GM12892 (cell line): ENCODE measurements at regions not wholly inside any gene's neighbourhood (a gene's known extent, or its start where the extent isn't known, plus 50 kb on each side); places are given as distances from the start of the nearest gene placed in this dataset.

Source experiments
- DNase-seq: peaks from one replicate; pipeline ENCODE4 v3.0.0; 2011; ENCODE audit not compliant: insufficient read length
- FAIRE-seq: peaks from 2 replicates; lab custom pipeline; 2011; peaks lifted over from hg19 to GRCh38; lab: Jason Lieb, UNC
- POLR2A ChIP-seq: IDR thresholded peaks from 2 replicates; pipeline ENCODE4 v1.6.1; 2011; ENCODE audit warnings: low read depth, low read length, control low read depth
- POLR2AphosphoS5 ChIP-seq: IDR thresholded peaks from 2 replicates; pipeline ENCODE4 v1.6.1; 2011; ENCODE audit warnings: low read depth, low read length, control low read depth
- TAF1 ChIP-seq: IDR thresholded peaks from 2 replicates; pipeline ENCODE4 v1.6.1; 2011; ENCODE audit warnings: low read depth, mild to moderate bottlenecking, control low read depth, low read length, borderline replicate concordance

- no peak for TF ChIP-seq TAF1
- TF ChIP-seq POLR2A = no peak
- TF ChIP-seq POLR2AphosphoS5 = no peak
- no peak for FAIRE-seq
Observed at GRCh38 chr1:5568321-5568720, 423.9 kb downstream of the NPHP4 start.

GRCh38 chr1:5567839-5568238 lies 424.4 kb downstream of the NPHP4 start:
- DNase-seq (no peak), FAIRE-seq (no peak)
- TF ChIP-seq TAF1 (no peak), POLR2A (no peak), POLR2AphosphoS5 (no peak)

More at GRCh38 chr1:5568321-5568720, 423.9 kb downstream of the NPHP4 start:
- DNase-seq = no peak

DNA sequence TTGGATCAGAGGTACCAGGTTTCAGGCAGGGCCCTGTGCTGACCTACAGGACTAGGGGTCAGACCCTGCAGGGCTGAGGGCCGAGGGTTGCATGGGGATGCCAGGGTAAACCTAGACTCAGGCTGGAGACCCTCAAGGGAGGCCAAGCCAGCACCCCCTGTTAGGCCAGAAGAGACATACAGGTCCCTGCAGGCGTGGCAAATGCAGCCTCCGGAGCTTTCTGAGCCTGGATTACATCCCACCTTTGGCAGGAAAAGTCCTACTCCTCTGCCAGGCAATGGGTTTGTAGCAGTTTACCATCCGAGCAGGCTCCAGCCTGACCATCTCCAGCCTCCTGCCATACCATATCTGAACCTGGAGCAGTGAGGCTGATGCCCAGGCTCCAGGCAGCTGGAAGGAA lies 425.3 kb downstream of the NPHP4 start:
- DNase-seq (no peak), FAIRE-seq (no peak)
- TF ChIP-seq TAF1 (no peak), POLR2A (no peak), POLR2AphosphoS5 (no peak)

GRCh38 chr1:5565281-5566125 lies 426.7 kb downstream of the NPHP4 start:
- no peak for FAIRE-seq
- no peak for DNase-seq
- TF ChIP-seq POLR2AphosphoS5 = no peak
- no peak for TF ChIP-seq POLR2A
- TF ChIP-seq TAF1 = no peak

- FAIRE-seq = no peak
- TF ChIP-seq POLR2AphosphoS5 (no peak), POLR2A (no peak), TAF1 (no peak)
- no peak for DNase-seq
Observed at GRCh38 chr1:5564578-5565257, 427.5 kb downstream of the NPHP4 start.

DNA sequence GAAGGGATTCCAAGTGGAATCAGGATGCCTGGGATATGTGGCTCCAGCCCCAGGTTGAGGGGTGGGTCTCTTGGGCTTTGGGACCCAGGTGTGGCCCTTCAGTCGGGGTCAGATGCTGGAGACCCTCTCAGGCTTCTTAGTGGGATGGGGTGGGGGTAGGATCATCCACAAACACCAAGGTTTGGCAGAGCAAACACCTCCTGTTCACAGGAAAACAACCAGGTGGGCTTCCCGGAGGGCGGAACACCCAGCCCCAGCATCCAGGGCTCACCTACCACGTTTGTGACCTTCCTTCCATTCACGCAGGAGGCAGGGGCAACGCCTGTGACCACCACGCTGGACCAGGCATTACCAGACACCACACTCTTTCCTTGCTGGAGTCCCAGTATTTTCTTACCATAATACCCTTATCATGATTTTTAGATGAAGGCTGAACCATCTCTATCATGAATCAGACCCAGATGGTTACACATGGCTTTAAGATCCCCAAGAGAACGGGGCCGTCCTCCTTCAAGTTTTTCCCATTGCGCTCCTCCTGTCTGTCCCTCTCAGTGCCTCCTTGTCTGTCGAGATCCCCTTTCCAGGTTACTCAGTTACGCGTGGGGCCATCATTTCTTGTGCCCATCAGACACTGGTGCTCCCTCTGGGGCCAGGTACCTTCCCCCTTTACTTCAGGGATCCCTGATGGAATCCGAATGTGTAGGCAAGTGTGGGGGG lies 428.2 kb downstream of the NPHP4 start:
- DNase-seq = no peak

DNA sequence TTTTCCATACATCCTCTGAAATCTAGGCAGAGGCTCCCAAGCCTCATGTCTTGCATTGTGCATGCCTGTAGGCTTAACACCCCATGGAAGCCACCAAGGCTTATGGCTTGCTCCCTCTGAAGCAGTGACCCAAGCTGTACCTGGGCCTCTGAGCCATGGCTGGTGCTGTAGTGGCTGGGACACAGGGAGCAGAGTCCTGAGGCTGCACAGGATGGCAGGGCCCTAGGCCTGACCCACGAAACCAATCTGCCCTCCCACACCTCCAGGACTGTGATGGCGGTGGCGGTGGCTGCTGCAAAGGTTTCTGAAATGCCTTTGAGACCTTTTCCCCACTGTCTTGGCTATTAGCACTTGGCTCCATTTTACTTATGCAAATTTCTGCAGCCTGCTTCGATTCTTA lies 429.5 kb downstream of the NPHP4 start:
- FAIRE-seq = no peak

More for the DNA sequence above, 428.2 kb downstream of the NPHP4 start:
- no peak for FAIRE-seq
- TF ChIP-seq POLR2AphosphoS5 = no peak
- no peak for TF ChIP-seq TAF1
- TF ChIP-seq POLR2A = no peak

GRCh38 chr1:5562331-5562730 lies 429.9 kb downstream of the NPHP4 start:
- TF ChIP-seq TAF1 = no peak
- TF ChIP-seq POLR2AphosphoS5 = no peak
- no peak for TF ChIP-seq POLR2A
- FAIRE-seq = no peak
- no peak for DNase-seq

More for the DNA sequence above, 429.5 kb downstream of the NPHP4 start:
- TF ChIP-seq POLR2A (no peak), TAF1 (no peak), POLR2AphosphoS5 (no peak)
- no peak for DNase-seq

- no peak for FAIRE-seq
- DNase-seq = no peak
Observed at GRCh38 chr1:5559078-5559477, 433.1 kb downstream of the NPHP4 start.

GRCh38 chr1:5555853-5556252 lies 436.4 kb downstream of the NPHP4 start:
- DNase-seq (no peak), FAIRE-seq (no peak)
- no peak for TF ChIP-seq TAF1
- TF ChIP-seq POLR2A = no peak
- TF ChIP-seq POLR2AphosphoS5 = no peak

More at GRCh38 chr1:5559078-5559477, 433.1 kb downstream of the NPHP4 start:
- TF ChIP-seq POLR2AphosphoS5 (no peak), TAF1 (no peak), POLR2A (no peak)

GRCh38 chr1:5554784-5555183 lies 437.4 kb downstream of the NPHP4 start:
- no peak for TF ChIP-seq POLR2AphosphoS5
- TF ChIP-seq POLR2A = no peak
- no peak for TF ChIP-seq TAF1
- FAIRE-seq (no peak), DNase-seq (no peak)
